PC-3 (cell line): ENCODE measurements at regions not wholly inside any gene's neighbourhood (a gene's known extent, or its start where the extent isn't known, plus 50 kb on each side); places are given as distances from the start of the nearest gene placed in this dataset.

Source experiments
- CTCF ChIP-seq: fragments of 300-600 bp; sonication (generic); conservative IDR thresholded peaks from 2 replicates; pipeline ENCODE4 v1.5.1; 2017; ENCODE audit warnings: antibody characterized with exemption, low read depth, mild to moderate bottlenecking, low read length
- EZH2 ChIP-seq: fragments of 300-600 bp; sonication (generic); IDR thresholded peaks from one replicate; pipeline ENCODE4 v1.6.1; 2017; ENCODE audit warnings: antibody characterized with exemption, mild to moderate bottlenecking, low read length; ENCODE audit not compliant: unreplicated experiment
- EZH2phosphoT487 ChIP-seq: fragments of 300-600 bp; sonication (generic); IDR thresholded peaks from 2 replicates; pipeline ENCODE4 v1.6.1; 2018; ENCODE audit warnings: mild to moderate bottlenecking, antibody characterized with exemption, low read length, borderline replicate concordance

- TF ChIP-seq CTCF (no peak), EZH2 (no peak), EZH2phosphoT487 (no peak)
Measured at GRCh38 chr15:69807721-69808120, 290.0 kb downstream of the TLE3 start.
